ENCODE measurements at regions not wholly inside any gene's neighbourhood (a gene's known extent, or its start where the extent isn't known, plus 50 kb on each side); places are given as distances from the start of the nearest gene placed in this dataset.
"Not testable (repeated sequence)": the region's sequence is repeated elsewhere in the genome, so short reads cannot be mapped to it uniquely, and the experiment has no call there.

DNA sequence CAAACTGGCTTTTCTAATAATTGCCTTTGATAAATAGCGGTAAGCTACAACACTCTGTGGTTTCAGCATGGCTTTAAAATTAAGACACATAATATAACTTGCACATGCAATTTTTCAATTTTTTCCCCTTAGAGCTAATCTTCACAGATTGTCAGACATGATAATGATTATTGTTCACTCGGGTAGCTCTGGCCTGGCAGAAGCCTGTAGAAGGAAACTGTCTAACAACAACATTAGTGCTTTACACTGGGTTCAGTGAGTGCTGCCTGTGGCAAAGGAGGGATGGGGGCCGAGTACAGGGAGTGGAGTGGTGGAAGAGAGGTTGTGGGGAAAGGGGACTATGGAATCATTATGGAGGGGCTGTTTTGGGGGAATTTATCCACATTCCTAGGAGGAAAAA is 67.2 kb upstream of the AUTS2 start:
- no peaks in the 10 kb centered on the region for H3K27me3 ChIP-seq
- H3K4me1 ChIP-seq: peaks cover 0 to 15% (median 3%) of the 10 kb centered on the region in 10 experiments; a peak in 7 of 20 replicates
- H3K9ac ChIP-seq: no peak overlapping the region
- no peak for TF ChIP-seq Cebpa-rat (IDR thresholded peaks at IDR 0.05)
- no peaks in the 10 kb centered on the region for H3K36me3 ChIP-seq
- H3K27ac ChIP-seq: no peak overlapping the region
- no peak overlapping the region for H3K4me2 ChIP-seq
- H4K20me1 ChIP-seq: no peaks in the 10 kb centered on the region
- H3K4me3 ChIP-seq: no peak overlapping the region
- H3K9me3 ChIP-seq (replicated peaks in 1 of 11): peaks cover 4 to 19% (median 8%) of the 10 kb centered on the region in 11 experiments; a peak in 10 of 22 replicates

DNA sequence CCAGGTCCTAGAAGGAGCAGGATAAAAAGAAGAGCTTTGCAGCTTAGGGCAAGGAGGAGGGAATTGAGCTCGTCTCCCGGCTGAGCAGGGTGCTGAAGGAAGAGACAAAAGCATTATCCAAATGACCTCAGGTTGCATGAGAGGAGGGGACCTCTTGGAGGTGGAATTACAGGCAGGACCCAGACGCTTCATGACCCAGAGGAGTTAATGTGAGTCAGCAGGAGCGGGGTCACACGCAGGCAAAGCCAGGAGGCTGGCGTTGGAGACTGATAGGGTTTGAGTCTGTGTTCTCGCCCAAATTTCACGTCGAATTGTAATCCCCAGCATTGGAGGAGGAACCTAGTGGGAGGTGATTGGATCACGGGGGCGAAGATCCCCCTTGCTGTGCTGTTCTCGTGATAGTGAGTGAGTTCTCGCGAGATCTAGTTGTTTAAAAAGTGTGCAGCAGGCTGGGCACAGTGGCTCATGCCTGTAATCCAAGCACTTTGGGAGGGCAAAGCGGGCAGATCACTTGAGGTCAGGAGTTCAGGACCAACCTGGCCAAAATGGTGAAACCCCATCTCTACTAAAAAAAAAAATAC is 63.7 kb upstream of the AUTS2 start:
- Histone ChIP-seq H3K9ac (no peak overlapping the region), H3K4me3 (no peak overlapping the region), H3K36me3 (no peaks in the 10 kb centered on the region), H4K20me1 (no peaks in the 10 kb centered on the region), H3K27ac (no peak overlapping the region), H3K27me3 (no peaks in the 10 kb centered on the region), H3K9me3 (replicated peaks in 1 of 11) (no peaks in the 10 kb centered on the region), H3K4me1 (peaks cover 0 to 11% (median 3%) of the 10 kb centered on the region in 10 experiments; a peak in 7 of 20 replicates), H3K4me2 (no peak overlapping the region)
- TF ChIP-seq Cebpa-rat (IDR thresholded peaks at IDR 0.05): no peak

DNA sequence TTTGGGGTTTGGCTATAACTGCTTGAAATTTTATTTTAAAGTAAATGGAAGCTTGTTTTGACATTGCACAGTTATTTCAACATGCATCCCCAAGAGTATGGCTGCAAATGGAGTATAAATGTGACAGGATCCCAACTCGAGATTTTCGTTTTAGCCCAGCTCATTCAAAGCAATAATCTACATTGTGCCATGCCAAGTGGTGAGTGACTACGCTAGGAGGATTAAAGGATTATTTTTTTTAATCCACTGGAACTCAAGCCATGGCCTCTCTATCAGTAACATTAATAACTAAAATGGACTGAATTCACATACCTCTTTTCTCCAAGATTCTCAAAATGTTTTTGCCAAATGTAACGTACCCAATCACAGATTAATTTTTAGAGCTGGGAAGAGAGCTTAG is 60.6 kb upstream of the AUTS2 start:
- H3K9ac ChIP-seq: no peak overlapping the region
- H3K4me2 ChIP-seq: no peak overlapping the region
- TF ChIP-seq Cebpa-rat (IDR thresholded peaks at IDR 0.05): no peak
- H3K4me1 ChIP-seq: peaks cover 0 to 9% (median 2%) of the 10 kb centered on the region in 10 experiments; a peak in 7 of 20 replicates
- no peaks in the 10 kb centered on the region for H3K27me3 ChIP-seq
- no peaks in the 10 kb centered on the region for H3K36me3 ChIP-seq
- H4K20me1 ChIP-seq: no peaks in the 10 kb centered on the region
- no peak overlapping the region for H3K27ac ChIP-seq
- H3K4me3 ChIP-seq: no peak overlapping the region
- peaks cover 11 to 24% (median 19%) of the 10 kb centered on the region in 11 experiments; a peak in 20 of 22 replicates for H3K9me3 ChIP-seq (replicated peaks in 1 of 11)

DNA sequence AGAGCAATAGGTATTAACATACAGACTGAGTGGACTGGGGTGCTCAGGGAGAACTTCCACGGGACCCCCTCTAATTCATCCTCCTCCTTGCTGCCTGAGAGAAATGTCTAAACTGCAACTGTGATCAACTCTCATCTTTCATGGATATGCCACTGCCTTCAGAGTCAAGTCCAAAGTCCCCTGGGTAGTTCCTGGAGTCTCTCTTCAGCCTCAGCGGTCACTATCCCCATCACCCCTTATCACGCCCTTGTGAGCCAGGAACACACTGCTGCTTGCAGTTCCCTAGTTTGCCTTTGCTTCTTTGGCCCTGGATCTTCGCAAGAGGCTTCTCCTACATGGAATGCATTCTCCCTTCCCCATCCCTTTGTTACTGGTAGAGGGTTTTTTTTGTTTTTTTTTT is 58.7 kb upstream of the AUTS2 start:
- H3K4me3 ChIP-seq: no peak overlapping the region
- no peaks in the 10 kb centered on the region for H3K36me3 ChIP-seq
- no peak overlapping the region for H3K4me2 ChIP-seq
- H3K27me3 ChIP-seq: no peaks in the 10 kb centered on the region
- H3K4me1 ChIP-seq: no peaks in the 10 kb centered on the region
- H3K27ac ChIP-seq: no peak overlapping the region
- peaks cover 11 to 26% (median 19%) of the 10 kb centered on the region in 11 experiments; a peak in 21 of 22 replicates for H3K9me3 ChIP-seq (replicated peaks in 1 of 11)
- TF ChIP-seq Cebpa-rat (IDR thresholded peaks at IDR 0.05): no peak
- H3K9ac ChIP-seq: no peak overlapping the region
- no peaks in the 10 kb centered on the region for H4K20me1 ChIP-seq

DNA sequence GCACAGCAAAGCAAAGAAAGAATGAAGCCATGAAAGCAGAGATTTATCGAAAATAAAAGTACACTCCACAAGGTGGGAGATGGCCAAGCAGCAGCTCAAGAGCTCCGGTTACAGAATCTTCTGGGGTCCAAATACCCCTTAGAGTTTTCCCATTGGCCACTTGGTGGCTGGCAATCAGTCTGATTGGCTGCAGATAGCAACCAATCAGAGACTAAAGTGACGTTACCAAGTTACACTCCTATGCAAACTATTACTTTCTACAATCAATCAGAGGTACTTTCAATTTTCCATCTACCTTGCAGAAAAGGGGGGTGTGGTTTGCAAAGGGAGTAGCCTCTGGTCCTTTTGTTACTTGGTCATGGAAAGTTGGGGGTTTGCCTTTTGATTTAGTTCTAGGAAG is 58.0 kb upstream of the AUTS2 start:
- Histone ChIP-seq H3K9me3 (replicated peaks in 1 of 11) (peaks cover 11 to 26% (median 19%) of the 10 kb centered on the region in 11 experiments; a peak in 21 of 22 replicates), H3K4me3 (no peak overlapping the region), H3K4me1 (no peaks in the 10 kb centered on the region)

DNA sequence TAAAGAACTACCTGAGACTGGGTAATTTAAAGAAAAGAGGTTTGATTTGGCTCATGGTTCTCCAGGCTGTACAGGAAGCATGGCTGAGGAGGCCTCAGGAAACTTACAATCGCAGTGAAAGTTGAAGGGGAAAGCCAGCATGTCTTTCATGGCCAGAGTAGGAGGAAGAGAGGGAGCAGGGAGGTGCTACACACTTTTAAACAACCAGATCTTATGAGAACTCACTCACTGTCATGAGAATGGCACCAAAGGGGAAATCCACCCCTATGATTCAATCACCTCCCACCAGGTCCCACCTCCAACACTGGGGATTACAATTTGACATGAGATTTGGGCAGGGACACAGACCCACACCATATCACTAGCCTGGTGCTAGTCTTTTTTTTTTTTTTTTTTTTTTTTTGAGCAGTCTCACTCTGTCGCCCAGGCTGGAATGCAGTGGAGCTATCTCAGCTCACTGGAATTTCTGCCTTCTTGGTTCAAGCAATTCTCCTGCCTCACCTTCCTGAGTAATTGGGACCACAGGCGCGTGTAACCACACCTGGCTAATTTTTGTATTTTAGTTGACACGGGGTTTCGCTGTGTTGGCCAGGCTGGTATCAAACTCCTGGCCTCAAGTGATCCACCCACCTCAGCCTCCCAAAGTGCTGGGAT is 56.4 kb upstream of the AUTS2 start:
- H4K20me1 ChIP-seq, H3K36me3 ChIP-seq, H3K9ac ChIP-seq, H3K27me3 ChIP-seq, H3K4me3 ChIP-seq, H3K4me1 ChIP-seq, H3K4me2 ChIP-seq, H3K27ac ChIP-seq: not testable (repeated sequence)
- H3K9me3 ChIP-seq (replicated peaks in 1 of 11): peaks cover 11 to 26% (median 19%) of the 10 kb centered on the region in 11 experiments; a peak in 21 of 22 replicates

More for the DNA sequence above, 58.0 kb upstream of the AUTS2 start:
- H3K27me3 ChIP-seq: no peaks in the 10 kb centered on the region
- H3K36me3 ChIP-seq: no peaks in the 10 kb centered on the region
- no peaks in the 10 kb centered on the region for H4K20me1 ChIP-seq
- no peak for TF ChIP-seq Cebpa-rat (IDR thresholded peaks at IDR 0.05)
- H3K27ac ChIP-seq: no peak overlapping the region
- no peak overlapping the region for H3K9ac ChIP-seq
- no peak overlapping the region for H3K4me2 ChIP-seq

DNA sequence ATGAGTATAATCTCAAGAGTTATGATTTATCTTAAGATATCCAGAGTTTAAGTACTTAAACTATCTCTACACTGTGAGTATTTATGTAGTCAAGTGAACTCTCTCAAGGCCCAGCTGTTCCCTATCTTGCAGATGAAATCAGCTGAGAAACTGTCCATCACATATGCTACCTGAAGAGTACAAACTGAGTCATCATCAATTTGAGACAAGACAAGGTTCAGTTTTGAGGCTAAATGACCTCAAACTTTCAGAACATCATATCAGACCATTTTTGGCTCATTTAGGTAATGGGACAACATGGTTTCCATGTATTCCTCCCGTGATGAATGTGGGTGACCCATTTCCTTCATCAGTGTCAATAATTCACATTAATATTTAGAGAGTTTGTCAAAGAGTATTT is 53.1 kb upstream of the AUTS2 start:
- peaks cover 11 to 25% (median 19%) of the 10 kb centered on the region in 11 experiments; a peak in 21 of 22 replicates for H3K9me3 ChIP-seq (replicated peaks in 1 of 11)
- no peaks in the 10 kb centered on the region for H3K36me3 ChIP-seq
- no peaks in the 10 kb centered on the region for H3K4me1 ChIP-seq
- no peak overlapping the region for H3K4me2 ChIP-seq
- no peak overlapping the region for H3K4me3 ChIP-seq
- no peaks in the 10 kb centered on the region for H3K27me3 ChIP-seq
- H3K9ac ChIP-seq: no peak overlapping the region
- H3K27ac ChIP-seq: no peak overlapping the region
- TF ChIP-seq Cebpa-rat (IDR thresholded peaks at IDR 0.05): no peak
- H4K20me1 ChIP-seq: no peaks in the 10 kb centered on the region

Data from BLaER1 treated with 17β-estradiol and CSF1 and Interleukin-3, amounts not matched to agents 10 nM and 100 nM (cell line).